ENCODE measurements at regions not wholly inside any gene's neighbourhood (a gene's known extent, or its start where the extent isn't known, plus 50 kb on each side); places are given as distances from the start of the nearest gene placed in this dataset.
"Not testable (repeated sequence)": the region's sequence is repeated elsewhere in the genome, so short reads cannot be mapped to it uniquely, and the experiment has no call there.

DNA sequence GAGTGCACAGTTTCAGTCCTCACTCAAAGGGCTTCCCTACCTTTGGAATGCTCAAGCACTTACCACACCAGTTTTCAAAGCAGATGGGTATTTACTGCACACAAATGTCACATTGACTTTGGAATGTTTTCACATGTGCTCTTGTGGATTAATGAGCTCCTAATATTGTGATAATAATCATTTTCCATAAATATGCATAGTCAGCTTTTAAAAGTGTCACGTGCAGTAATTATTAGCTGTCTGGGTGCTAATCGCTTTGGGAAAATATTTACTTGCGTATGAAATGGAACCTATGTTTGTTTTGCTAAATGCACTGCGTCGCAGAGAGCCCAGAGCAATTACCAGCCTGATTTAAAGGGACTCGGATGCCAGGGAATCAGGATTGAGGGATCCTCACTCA lies 229.3 kb downstream of the SMAD2 start:
- no peaks in the 10 kb centered on the region for H3K36me3 Mint-ChIP-seq (ENCODE audit: low read depth)
- Histone ChIP-seq H3K4me3 (ENCODE audit: low read length) (no peak overlapping the region), H3K9me3 (ENCODE audit: control insufficient read depth in 1 of 2, insufficient read depth in 1 of 2, low read length in 2 of 2) (no peaks in the 10 kb centered on the region), H3K27me3 (ENCODE audit: control insufficient read depth in 1 of 2, insufficient read depth in 2 of 2, low read length in 2 of 2) (peaks cover 0 to 9% of the 10 kb centered on the region in 2 experiments), H3K4me1 (ENCODE audit: insufficient read depth, low read length) (no peaks in the 10 kb centered on the region), H3K27ac (ENCODE audit: low read depth in 1 of 2, low read length in 2 of 2) (no peak overlapping the region), H3K36me3 (ENCODE audit: insufficient read depth, low read length) (no peaks in the 10 kb centered on the region)
- no peaks in the 10 kb centered on the region for H3K4me1 Mint-ChIP-seq (ENCODE audit: low read depth)
- no peak overlapping the region for H3K27ac Mint-ChIP-seq
- H3K4me3 Mint-ChIP-seq = no peak overlapping the region
- intact Hi-C loops (cut with DNase I, micrococcal nuclease) = no loop called here
- H3K27me3 Mint-ChIP-seq = peaks cover 38% of the 10 kb centered on the region
- CTCF ChIA-PET = no interaction called here
- ATAC-seq (ENCODE audit: poor library complexity) (no peak), DNase-seq (no peak)
- POLR2A ChIA-PET = no interaction called here
- no peak for TF ChIP-seq CTCF (IDR thresholded peaks at IDR 0.05)
- H3K9me3 Mint-ChIP-seq = no peaks in the 10 kb centered on the region

- no peak for DNase-seq
- Mint-ChIP-seq H3K36me3 (ENCODE audit: low read depth) (no peaks in the 10 kb centered on the region), H3K27ac (no peak overlapping the region), H3K4me3 (no peak overlapping the region), H3K27me3 (peaks cover 32% of the 10 kb centered on the region), H3K4me1 (ENCODE audit: low read depth) (no peaks in the 10 kb centered on the region), H3K9me3 (no peaks in the 10 kb centered on the region)
- no peak overlapping the region for H3K4me3 ChIP-seq (ENCODE audit: low read length)
- ChIA-PET CTCF (no interaction called here), POLR2A (no interaction called here)
- H3K27me3 ChIP-seq (ENCODE audit: control insufficient read depth in 1 of 2, insufficient read depth in 2 of 2, low read length in 2 of 2) = peaks cover 0 to 9% of the 10 kb centered on the region in 2 experiments
- ATAC-seq (ENCODE audit: poor library complexity) = no peak
- H3K4me1 ChIP-seq (ENCODE audit: insufficient read depth, low read length) = no peaks in the 10 kb centered on the region
- no peaks in the 10 kb centered on the region for H3K36me3 ChIP-seq (ENCODE audit: insufficient read depth, low read length)
- H3K9me3 ChIP-seq (ENCODE audit: control insufficient read depth in 1 of 2, insufficient read depth in 1 of 2, low read length in 2 of 2) = no peaks in the 10 kb centered on the region
- no peak overlapping the region for H3K27ac ChIP-seq (ENCODE audit: low read depth in 1 of 2, low read length in 2 of 2)
- no peak for TF ChIP-seq CTCF (IDR thresholded peaks at IDR 0.05)
- intact Hi-C loops (cut with DNase I, micrococcal nuclease) = no loop called here
These were observed 233.6 kb downstream of the SMAD2 start for GRCh38 chr18:47696870-47697269.

- Mint-ChIP-seq H3K9me3 (no peaks in the 10 kb centered on the region), H3K4me3 (no peak overlapping the region), H3K4me1 (ENCODE audit: low read depth) (no peaks in the 10 kb centered on the region), H3K27me3 (peaks cover 33% of the 10 kb centered on the region), H3K27ac (no peak overlapping the region), H3K36me3 (ENCODE audit: low read depth) (no peaks in the 10 kb centered on the region)
- peaks cover 0 to 7% of the 10 kb centered on the region in 2 experiments for H3K27me3 ChIP-seq (ENCODE audit: control insufficient read depth in 1 of 2, insufficient read depth in 2 of 2, low read length in 2 of 2)
- CTCF ChIA-PET = no interaction called here
- H3K9me3 ChIP-seq (ENCODE audit: control insufficient read depth in 1 of 2, insufficient read depth in 1 of 2, low read length in 2 of 2) = no peaks in the 10 kb centered on the region
- intact Hi-C loops (cut with DNase I, micrococcal nuclease) = no loop called here
- H3K27ac ChIP-seq (ENCODE audit: low read depth in 1 of 2, low read length in 2 of 2) = no peak overlapping the region
- H3K4me1 ChIP-seq (ENCODE audit: insufficient read depth, low read length) = no peaks in the 10 kb centered on the region
- DNase-seq (no peak), ATAC-seq (ENCODE audit: poor library complexity) (no peak)
- H3K36me3 ChIP-seq (ENCODE audit: insufficient read depth, low read length) = no peaks in the 10 kb centered on the region
- POLR2A ChIA-PET = no interaction called here
- TF ChIP-seq CTCF (IDR thresholded peaks at IDR 0.05) = no peak
- H3K4me3 ChIP-seq (ENCODE audit: low read length) = no peak overlapping the region
These were observed 238.8 kb downstream of the SMAD2 start for GRCh38 chr18:47691611-47692010.

GRCh38 chr18:47690778-47691177 lies 239.7 kb downstream of the SMAD2 start:
- H3K27me3 ChIP-seq (ENCODE audit: control insufficient read depth in 1 of 2, insufficient read depth in 2 of 2, low read length in 2 of 2); H3K36me3 Mint-ChIP-seq (ENCODE audit: low read depth); H3K27ac ChIP-seq (ENCODE audit: low read depth in 1 of 2, low read length in 2 of 2); DNase-seq; CTCF ChIA-PET; H3K4me3 Mint-ChIP-seq; H3K4me1 ChIP-seq (ENCODE audit: insufficient read depth, low read length); POLR2A ChIA-PET; ATAC-seq (ENCODE audit: poor library complexity); intact Hi-C loops (cut with DNase I, micrococcal nuclease); H3K27ac Mint-ChIP-seq; H3K9me3 ChIP-seq (ENCODE audit: control insufficient read depth in 1 of 2, insufficient read depth in 1 of 2, low read length in 2 of 2); H3K36me3 ChIP-seq (ENCODE audit: insufficient read depth, low read length); H3K4me3 ChIP-seq (ENCODE audit: low read length); H3K4me1 Mint-ChIP-seq (ENCODE audit: low read depth); H3K9me3 Mint-ChIP-seq: not testable (repeated sequence)
- peaks cover 34% of the 10 kb centered on the region for H3K27me3 Mint-ChIP-seq
